OCI-LY7 (cell line): ENCODE measurements at regions not wholly inside any gene's neighbourhood (a gene's known extent, or its start where the extent isn't known, plus 50 kb on each side); places are given as distances from the start of the nearest gene placed in this dataset.

Source experiments
- CTCF ChIP-seq: fragments of 200-600 bp; sonication (generic); conservative IDR thresholded peaks from 2 replicates; pipeline ENCODE4 v1.5.1; 2014; ENCODE audit warnings: mild to moderate bottlenecking, antibody characterized with exemption, low read length, moderate library complexity, mixed read lengths
- EZH2phosphoT487 ChIP-seq: fragments of 200-600 bp; sonication (generic); IDR thresholded peaks from 2 replicates; pipeline ENCODE4 v1.6.1; 2018; ENCODE audit warnings: low read depth, borderline replicate concordance, mild to moderate bottlenecking, mixed run types, antibody characterized with exemption, low read length, moderate library complexity, mixed read lengths

DNA sequence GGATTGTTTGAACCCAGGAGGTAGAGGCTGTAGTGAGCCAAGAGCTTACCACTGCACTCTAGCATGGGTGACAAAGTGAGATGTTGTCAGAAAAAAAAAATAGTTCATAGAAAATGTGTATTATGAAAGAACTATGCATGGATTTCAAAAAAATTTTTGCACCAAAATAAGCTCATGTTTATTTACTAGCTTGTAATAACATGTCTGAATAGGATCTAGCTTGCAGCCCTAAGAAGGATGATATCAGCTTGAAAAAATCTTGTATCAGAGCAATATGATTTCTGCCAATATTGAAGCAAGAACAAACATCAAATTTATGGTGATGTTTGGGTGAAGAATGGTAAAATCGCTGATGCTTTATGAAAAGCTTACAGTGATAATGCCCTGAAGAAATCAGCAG, 97.0 kb upstream of the RFX8 start:
- TF ChIP-seq CTCF (no peak), EZH2phosphoT487 (no peak)
